22Rv1 (cell line): ENCODE measurements at regions not wholly inside any gene's neighbourhood (a gene's known extent, or its start where the extent isn't known, plus 50 kb on each side); places are given as distances from the start of the nearest gene placed in this dataset.

Source experiments
- CTCF ChIP-seq: fragments of 450-650 bp; IDR thresholded peaks from 2 replicates; pipeline ENCODE4 v1.5.1; 2017; ENCODE audit warnings: mild to moderate bottlenecking
- ZFX ChIP-seq: fragments of 450-650 bp; IDR thresholded peaks from 2 replicates; pipeline ENCODE4 v1.6.1; 2017; ENCODE audit warnings: antibody characterized with exemption, borderline replicate concordance

DNA sequence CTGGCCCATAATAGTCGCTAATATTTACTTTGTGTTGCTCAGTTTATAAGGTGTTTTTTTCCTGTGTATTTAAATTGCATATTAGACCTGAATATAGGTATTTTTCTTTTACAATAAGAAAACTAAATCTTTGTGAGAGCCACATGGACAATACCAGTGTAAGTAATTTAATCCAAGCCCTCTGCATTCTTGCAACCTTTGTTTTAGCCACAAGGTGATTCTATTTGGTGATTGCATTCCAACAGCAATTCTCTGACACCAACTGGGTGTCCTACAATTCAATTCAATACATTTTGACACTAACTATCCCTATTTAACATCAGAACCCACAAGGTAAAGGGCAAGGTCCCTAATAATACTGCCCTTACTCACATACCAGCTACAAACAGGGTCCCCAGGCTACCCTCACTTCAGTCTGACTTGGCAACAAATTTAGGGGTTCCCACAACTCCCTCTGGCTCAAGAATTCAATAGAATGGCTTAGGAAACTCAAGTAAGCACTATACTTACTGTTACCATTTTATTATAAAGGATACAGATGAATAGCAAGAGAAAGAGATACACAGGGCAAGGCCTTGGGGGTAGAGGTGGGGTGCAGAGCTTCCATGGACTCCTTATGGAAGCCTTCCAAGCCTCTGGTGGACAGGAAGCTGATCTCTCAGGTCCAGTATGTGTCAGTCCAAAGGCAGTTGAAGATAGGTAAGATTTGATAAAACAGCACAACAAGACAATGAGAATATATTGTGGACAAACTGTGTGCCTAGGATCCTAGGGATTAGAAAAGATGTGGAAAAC is 169.3 kb downstream of the CD83 start:
- no peak for TF ChIP-seq CTCF
- TF ChIP-seq ZFX, result no peak
